Neural cell (in vitro differentiated cells): ENCODE measurements at regions not wholly inside any gene's neighbourhood (a gene's known extent, or its start where the extent isn't known, plus 50 kb on each side); places are given as distances from the start of the nearest gene placed in this dataset.

Source experiments
- H2AFZ ChIP-seq: fragments of 200-600, 300-800 bp; sonication (generic), shearing (Covaris generic); 2 replicates; pipeline ENCODE4 v1.6.0; 2014; ENCODE audit warnings: low read depth, mild to moderate bottlenecking, antibody characterized with exemption, low read length, moderate library complexity
- H3F3A ChIP-seq: fragments of 200-600 bp; shearing (Covaris generic); 2 replicates; pipeline ENCODE4 v1.6.1; 2016; ENCODE audit warnings: mild to moderate bottlenecking, moderate library complexity, mixed read lengths, antibody characterized with exemption, low read length; ENCODE audit not compliant: insufficient read depth, poor library complexity, severe bottlenecking
- H3K27ac ChIP-seq: fragments of 200-600, 300-800 bp; sonication (generic), shearing (Covaris generic); 2 replicates; pipeline ENCODE4 v1.5.1; 2014; ENCODE audit warnings: mild to moderate bottlenecking, low read length, moderate library complexity
- H3K27me3 ChIP-seq: fragments of 300-800, 200-600 bp; sonication (generic), shearing (Covaris generic); 2 replicates; pipeline ENCODE4 v1.6.0; 2014; ENCODE audit warnings: mild to moderate bottlenecking, low read depth, low read length, moderate library complexity; ENCODE audit not compliant: insufficient read depth
- H3K36me3 ChIP-seq: fragments of 300-800, 200-600 bp; sonication (generic), shearing (Covaris generic); 2 replicates; pipeline ENCODE4 v1.5.1; 2014; ENCODE audit warnings: mild to moderate bottlenecking, antibody characterized with exemption, low read length, moderate library complexity; ENCODE audit not compliant: insufficient read depth
- H3K4me2 ChIP-seq: fragments of 300-800, 200-600 bp; sonication (generic), shearing (Covaris generic); 2 replicates; pipeline ENCODE4 v1.6.0; 2014; ENCODE audit warnings: mild to moderate bottlenecking, low read length
- H3K4me3 ChIP-seq: fragments of 300-800, 200-600 bp; sonication (generic), shearing (Covaris generic); 2 replicates; pipeline ENCODE4 v1.5.1; 2014; ENCODE audit warnings: mild to moderate bottlenecking, low read length, moderate library complexity
- H3K79me2 ChIP-seq: fragments of 200-600 bp; shearing (Covaris generic); replicated peaks from 2 replicates; pipeline ENCODE4 v1.6.0; 2014; ENCODE audit warnings: mild to moderate bottlenecking, low read length, moderate library complexity; ENCODE audit not compliant: insufficient read depth
- H3K9ac ChIP-seq: fragments of 300-800, 200-600 bp; sonication (generic), shearing (Covaris generic); 2 replicates; pipeline ENCODE4 v1.6.1; 2016; ENCODE audit warnings: mild to moderate bottlenecking, low read length, mixed read lengths
- H3K9me2 ChIP-seq: fragments of 200-600 bp; shearing (Covaris generic); 2 replicates; pipeline ENCODE4 v1.6.1; 2016; ENCODE audit warnings: mild to moderate bottlenecking, low read length, mixed read lengths; ENCODE audit not compliant: insufficient read depth
- H3K9me3 ChIP-seq: fragments of 200-600, 300-800 bp; sonication (generic), shearing (Covaris generic); 2 replicates; pipeline ENCODE4 v1.6.1; 2016; ENCODE audit warnings: mild to moderate bottlenecking, mixed run types, low read length, moderate library complexity, mixed read lengths
- H4K20me1 ChIP-seq: fragments of 200-600 bp; shearing (Covaris generic); 2 replicates; pipeline ENCODE4 v1.6.1; 2016; ENCODE audit warnings: mild to moderate bottlenecking, mixed run types; ENCODE audit not compliant: insufficient read depth
- EP300 ChIP-seq: fragments of 450-650 bp; conservative IDR thresholded peaks from 2 replicates; pipeline ENCODE4 v1.6.1; 2014; ENCODE audit warnings: antibody characterized with exemption, mild to moderate bottlenecking, moderate library complexity; ENCODE audit not compliant: poor library complexity, severe bottlenecking
- EZH2 ChIP-seq: fragments of 200-600, 300-800 bp; shearing (Covaris generic), sonication (generic); IDR thresholded peaks from 2 replicates; pipeline ENCODE4 v1.6.1; 2014; ENCODE audit warnings: antibody characterized with exemption, low read length, borderline replicate concordance, mild to moderate bottlenecking; ENCODE audit not compliant: insufficient read depth, poor library complexity, severe bottlenecking
- MXI1 ChIP-seq: fragments of 450-650 bp; conservative IDR thresholded peaks from 2 replicates; pipeline ENCODE4 v1.6.1; 2014; ENCODE audit warnings: antibody characterized with exemption, mild to moderate bottlenecking; ENCODE audit not compliant: poor library complexity, severe bottlenecking
- POLR2AphosphoS5 ChIP-seq: IDR thresholded peaks from 2 replicates; pipeline ENCODE4 v1.6.1; 2012
- RAD21 ChIP-seq: fragments of 450-650 bp; conservative IDR thresholded peaks from 2 replicates; pipeline ENCODE4 v1.6.1; 2014; ENCODE audit warnings: antibody characterized with exemption, mild to moderate bottlenecking, moderate library complexity
- SMC3 ChIP-seq: fragments of 450-650 bp; conservative IDR thresholded peaks from 2 replicates; pipeline ENCODE4 v1.6.1; 2014; ENCODE audit warnings: antibody characterized with exemption, mild to moderate bottlenecking, moderate library complexity; ENCODE audit not compliant: poor library complexity
- TAF1 ChIP-seq: IDR thresholded peaks from 2 replicates; pipeline ENCODE4 v1.6.1; 2012; ENCODE audit warnings: low read depth
- TF ChIP-seq, protein P1 (sequence below): fragments of 450-650 bp; IDR thresholded peaks from 2 replicates; pipeline ENCODE4 v1.5.1; 2014; ENCODE audit warnings: antibody characterized with exemption, mild to moderate bottlenecking, moderate library complexity; ENCODE audit not compliant: poor library complexity, severe bottlenecking
- TF ChIP-seq, protein P2 (sequence below): IDR thresholded peaks from 2 replicates; pipeline ENCODE4 v1.6.1; 2012; ENCODE audit warnings: borderline replicate concordance

DNA sequence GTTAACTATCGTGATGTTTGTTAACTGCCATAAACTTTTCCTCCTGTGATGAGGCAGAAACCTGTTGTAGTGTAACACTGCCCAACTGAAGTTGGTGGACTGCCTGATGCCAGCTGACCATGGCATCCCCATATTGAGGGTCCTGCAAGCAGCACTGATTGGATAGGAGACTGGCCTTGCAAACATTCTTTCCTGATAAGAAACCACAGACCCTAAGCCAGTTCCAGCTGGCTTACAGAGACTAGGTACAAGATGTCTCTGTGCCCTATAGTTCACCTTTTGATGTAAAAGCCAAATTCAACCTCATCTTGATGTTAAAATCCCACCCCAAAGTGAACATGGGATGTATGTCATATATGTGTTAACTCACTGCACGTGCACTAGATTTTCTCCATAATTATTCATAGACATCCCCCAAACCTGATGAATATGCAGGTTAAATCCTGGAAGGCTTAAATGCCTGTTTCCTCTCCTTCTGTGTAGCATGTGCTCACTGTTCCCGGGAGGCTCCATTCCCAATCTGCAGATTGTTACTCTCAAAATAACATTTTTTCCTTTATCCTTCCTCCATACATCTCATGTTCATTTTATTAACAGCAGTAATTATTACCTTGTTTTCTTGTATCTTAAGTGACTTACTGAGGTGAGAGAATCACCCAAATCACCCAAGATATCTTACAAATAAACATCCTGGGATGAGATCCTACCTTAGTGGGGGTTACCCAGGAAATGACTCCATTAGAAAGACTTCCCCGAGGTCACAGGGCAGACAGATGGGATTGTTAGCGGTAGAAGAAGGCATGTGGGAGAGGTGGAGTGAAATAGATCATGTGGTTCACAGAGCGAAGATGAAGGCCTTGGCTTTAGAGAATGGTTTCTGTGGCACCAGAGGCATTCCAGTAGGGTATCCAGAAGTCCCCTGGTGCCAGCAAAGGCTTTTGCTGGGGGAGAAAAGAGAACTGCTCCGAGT lies 566.7 kb downstream of the CCDC171 start:
- Histone ChIP-seq H3K9ac (no peak overlapping the region), H3K4me2 (no peak overlapping the region), H2AFZ (no peak overlapping the region), H3K79me2 (no peaks in the 10 kb centered on the region), H3F3A (no peaks in the 10 kb centered on the region), H4K20me1 (no peaks in the 10 kb centered on the region), H3K4me3 (no peak overlapping the region), H3K9me2 (no peaks in the 10 kb centered on the region), H3K9me3 (no peaks in the 10 kb centered on the region), H3K27me3 (no peaks in the 10 kb centered on the region), H3K27ac (no peak overlapping the region), H3K36me3 (no peaks in the 10 kb centered on the region)
- TF ChIP-seq EP300 (no peak), POLR2AphosphoS5 (no peak), EZH2 (no peak), MXI1 (no peak), SMC3 (no peak), TAF1 (no peak), RAD21 (no peak)
- TF ChIP-seq, protein P1, sequence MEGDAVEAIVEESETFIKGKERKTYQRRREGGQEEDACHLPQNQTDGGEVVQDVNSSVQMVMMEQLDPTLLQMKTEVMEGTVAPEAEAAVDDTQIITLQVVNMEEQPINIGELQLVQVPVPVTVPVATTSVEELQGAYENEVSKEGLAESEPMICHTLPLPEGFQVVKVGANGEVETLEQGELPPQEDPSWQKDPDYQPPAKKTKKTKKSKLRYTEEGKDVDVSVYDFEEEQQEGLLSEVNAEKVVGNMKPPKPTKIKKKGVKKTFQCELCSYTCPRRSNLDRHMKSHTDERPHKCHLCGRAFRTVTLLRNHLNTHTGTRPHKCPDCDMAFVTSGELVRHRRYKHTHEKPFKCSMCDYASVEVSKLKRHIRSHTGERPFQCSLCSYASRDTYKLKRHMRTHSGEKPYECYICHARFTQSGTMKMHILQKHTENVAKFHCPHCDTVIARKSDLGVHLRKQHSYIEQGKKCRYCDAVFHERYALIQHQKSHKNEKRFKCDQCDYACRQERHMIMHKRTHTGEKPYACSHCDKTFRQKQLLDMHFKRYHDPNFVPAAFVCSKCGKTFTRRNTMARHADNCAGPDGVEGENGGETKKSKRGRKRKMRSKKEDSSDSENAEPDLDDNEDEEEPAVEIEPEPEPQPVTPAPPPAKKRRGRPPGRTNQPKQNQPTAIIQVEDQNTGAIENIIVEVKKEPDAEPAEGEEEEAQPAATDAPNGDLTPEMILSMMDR: no peak
- TF ChIP-seq, protein P2, sequence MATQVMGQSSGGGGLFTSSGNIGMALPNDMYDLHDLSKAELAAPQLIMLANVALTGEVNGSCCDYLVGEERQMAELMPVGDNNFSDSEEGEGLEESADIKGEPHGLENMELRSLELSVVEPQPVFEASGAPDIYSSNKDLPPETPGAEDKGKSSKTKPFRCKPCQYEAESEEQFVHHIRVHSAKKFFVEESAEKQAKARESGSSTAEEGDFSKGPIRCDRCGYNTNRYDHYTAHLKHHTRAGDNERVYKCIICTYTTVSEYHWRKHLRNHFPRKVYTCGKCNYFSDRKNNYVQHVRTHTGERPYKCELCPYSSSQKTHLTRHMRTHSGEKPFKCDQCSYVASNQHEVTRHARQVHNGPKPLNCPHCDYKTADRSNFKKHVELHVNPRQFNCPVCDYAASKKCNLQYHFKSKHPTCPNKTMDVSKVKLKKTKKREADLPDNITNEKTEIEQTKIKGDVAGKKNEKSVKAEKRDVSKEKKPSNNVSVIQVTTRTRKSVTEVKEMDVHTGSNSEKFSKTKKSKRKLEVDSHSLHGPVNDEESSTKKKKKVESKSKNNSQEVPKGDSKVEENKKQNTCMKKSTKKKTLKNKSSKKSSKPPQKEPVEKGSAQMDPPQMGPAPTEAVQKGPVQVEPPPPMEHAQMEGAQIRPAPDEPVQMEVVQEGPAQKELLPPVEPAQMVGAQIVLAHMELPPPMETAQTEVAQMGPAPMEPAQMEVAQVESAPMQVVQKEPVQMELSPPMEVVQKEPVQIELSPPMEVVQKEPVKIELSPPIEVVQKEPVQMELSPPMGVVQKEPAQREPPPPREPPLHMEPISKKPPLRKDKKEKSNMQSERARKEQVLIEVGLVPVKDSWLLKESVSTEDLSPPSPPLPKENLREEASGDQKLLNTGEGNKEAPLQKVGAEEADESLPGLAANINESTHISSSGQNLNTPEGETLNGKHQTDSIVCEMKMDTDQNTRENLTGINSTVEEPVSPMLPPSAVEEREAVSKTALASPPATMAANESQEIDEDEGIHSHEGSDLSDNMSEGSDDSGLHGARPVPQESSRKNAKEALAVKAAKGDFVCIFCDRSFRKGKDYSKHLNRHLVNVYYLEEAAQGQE: no peak

DNA sequence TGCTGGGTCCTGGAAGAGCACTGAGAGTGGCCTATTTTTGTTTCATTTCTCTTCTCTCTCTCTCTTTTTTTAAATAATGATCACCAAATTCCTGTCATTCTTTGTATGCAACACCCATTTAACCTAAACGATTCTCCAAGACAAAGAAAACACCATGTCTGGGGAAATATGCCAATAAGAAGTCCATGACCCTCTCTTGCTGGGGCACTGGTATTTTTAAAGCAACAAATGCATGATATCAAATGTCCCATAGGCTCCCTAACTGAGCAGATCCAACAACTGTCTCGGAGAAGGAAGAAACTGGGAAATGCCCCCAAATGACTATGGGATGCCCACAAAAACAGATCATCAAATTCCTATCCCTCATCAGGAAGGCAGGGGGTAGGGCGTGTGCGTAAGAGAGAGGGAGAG lies 567.4 kb downstream of the CCDC171 start:
- H3K27ac ChIP-seq: no peak overlapping the region
- no peak overlapping the region for H2AFZ ChIP-seq
- no peak for TF ChIP-seq EP300
- TF ChIP-seq, protein P2: no peak
- no peak for TF ChIP-seq RAD21
- no peak for TF ChIP-seq MXI1
- TF ChIP-seq SMC3: no peak
- TF ChIP-seq, protein P1: no peak
- TF ChIP-seq POLR2AphosphoS5: no peak
- no peak for TF ChIP-seq EZH2
- no peak for TF ChIP-seq TAF1
- H3K9me2 ChIP-seq: no peaks in the 10 kb centered on the region
- no peaks in the 10 kb centered on the region for H3K27me3 ChIP-seq
- H3F3A ChIP-seq: no peaks in the 10 kb centered on the region
- H4K20me1 ChIP-seq: no peaks in the 10 kb centered on the region
- H3K36me3 ChIP-seq: no peaks in the 10 kb centered on the region
- no peak overlapping the region for H3K4me3 ChIP-seq
- no peak overlapping the region for H3K9ac ChIP-seq
- H3K9me3 ChIP-seq: no peaks in the 10 kb centered on the region
- no peaks in the 10 kb centered on the region for H3K79me2 ChIP-seq
- H3K4me2 ChIP-seq: no peak overlapping the region
